Activated naive CD4-positive, alpha-beta T cell treated with anti-CD3 and anti-CD28 coated beads, Interleukin-2, amount 10 ng/mL, durations not matched to agents 7 days and 5 days (primary cell): ENCODE measurements at regions not wholly inside any gene's neighbourhood (a gene's known extent, or its start where the extent isn't known, plus 50 kb on each side); places are given as distances from the start of the nearest gene placed in this dataset.

Experiments
- CTCF ChIA-PET: fragments of 350-600 bp; sonication (Branson Sonifier 250); formaldehyde crosslinking; loops from one replicate; lab custom pipeline; 2021; ENCODE audit warnings: antibody characterized with exemption; lab: Charles Lee
- DNase-seq: peaks from one replicate; pipeline ENCODE4 v3.0.0-alpha.2; 2020
- H3K27ac Mint-ChIP-seq: one replicate; pipeline ENCODE4 v1.8.0; 2021; ENCODE audit warnings: mild to moderate bottlenecking, moderate library complexity, mixed read lengths
- H3K27me3 Mint-ChIP-seq: one replicate; pipeline ENCODE4 v1.8.0; 2021; ENCODE audit warnings: mild to moderate bottlenecking, mixed read lengths
- H3K36me3 Mint-ChIP-seq: one replicate; pipeline ENCODE4 v1.8.0; 2021; ENCODE audit warnings: mixed read lengths
- H3K4me1 Mint-ChIP-seq: one replicate; pipeline ENCODE4 v1.8.0; 2021; ENCODE audit warnings: mixed read lengths
- H3K4me3 Mint-ChIP-seq: one replicate; pipeline ENCODE4 v1.8.0; 2021; ENCODE audit warnings: mild to moderate bottlenecking, moderate library complexity, mixed read lengths
- H3K9me3 Mint-ChIP-seq: one replicate; pipeline ENCODE4 v1.8.0; 2021; ENCODE audit warnings: mixed read lengths

- Mint-ChIP-seq H3K4me1 (no peaks in the 10 kb centered on the region), H3K4me3 (no peak overlapping the region), H3K36me3 (no peaks in the 10 kb centered on the region), H3K27me3 (no peaks in the 10 kb centered on the region), H3K27ac (no peak overlapping the region), H3K9me3 (no peaks in the 10 kb centered on the region)
- DNase-seq = no peak
- CTCF ChIA-PET = no interaction called here
Observed at GRCh38 chr4:1492651-1493539, 86.7 kb upstream of the NKX1-1 start.

- CTCF ChIA-PET = no interaction called here
- H3K27ac Mint-ChIP-seq = no peak overlapping the region
Observed at GRCh38 chr4:1492142-1492457, 85.9 kb upstream of the NKX1-1 start.

GRCh38 chr4:1491328-1492141 lies 85.3 kb upstream of the NKX1-1 start:
- H3K4me3 Mint-ChIP-seq = no peak overlapping the region

More at GRCh38 chr4:1492142-1492457, 85.9 kb upstream of the NKX1-1 start:
- no peaks in the 10 kb centered on the region for H3K4me1 Mint-ChIP-seq
- DNase-seq = peak; percentile 8
- no peak overlapping the region for H3K4me3 Mint-ChIP-seq
- peaks cover 5% of the 10 kb centered on the region for H3K27me3 Mint-ChIP-seq
- peaks cover 6% of the 10 kb centered on the region for H3K9me3 Mint-ChIP-seq
- no peaks in the 10 kb centered on the region for H3K36me3 Mint-ChIP-seq

DNA sequence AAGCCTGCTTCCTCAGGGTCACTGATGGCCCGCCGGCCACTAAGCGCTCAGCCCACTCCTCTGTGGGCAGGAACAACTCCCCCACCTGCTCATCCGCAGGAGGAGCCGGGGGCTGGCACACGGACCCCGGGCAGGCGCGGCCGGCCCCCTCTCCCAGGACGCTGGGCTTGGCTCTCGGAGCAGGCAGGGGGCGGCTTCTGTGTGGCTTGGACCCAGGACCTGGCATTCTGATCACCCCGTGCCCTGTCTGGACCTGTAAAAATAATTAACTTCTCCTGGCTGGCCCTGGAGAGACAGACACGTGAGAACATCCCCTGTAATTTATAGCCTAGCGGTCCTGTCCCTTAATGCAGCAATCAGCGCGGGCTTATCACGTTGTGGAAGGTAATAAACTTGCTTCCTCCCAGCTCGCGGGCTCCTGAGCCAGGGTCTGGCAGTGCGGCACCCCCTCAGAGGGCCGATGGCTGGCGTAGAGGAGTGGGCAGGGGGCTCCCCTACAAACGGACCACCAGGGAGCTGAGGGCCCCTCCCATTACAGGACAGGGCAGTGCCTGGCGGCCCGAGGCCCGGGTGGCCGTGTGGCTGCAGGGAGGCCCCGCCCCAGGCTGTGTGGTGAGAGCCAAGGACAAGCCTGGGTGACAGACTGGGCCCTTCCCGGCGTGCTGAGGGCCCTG lies 84.5 kb upstream of the NKX1-1 start:
- CTCF ChIA-PET = no interaction called here
- Mint-ChIP-seq H3K27ac (no peak overlapping the region), H3K4me1 (no peaks in the 10 kb centered on the region)

More at GRCh38 chr4:1491328-1492141, 85.3 kb upstream of the NKX1-1 start:
- CTCF ChIA-PET = no interaction called here
- Mint-ChIP-seq H3K36me3 (no peaks in the 10 kb centered on the region), H3K4me1 (no peaks in the 10 kb centered on the region), H3K27ac (no peak overlapping the region), H3K27me3 (peaks cover 6% of the 10 kb centered on the region), H3K9me3 (peaks cover 9% of the 10 kb centered on the region)
- no peak for DNase-seq

DNA sequence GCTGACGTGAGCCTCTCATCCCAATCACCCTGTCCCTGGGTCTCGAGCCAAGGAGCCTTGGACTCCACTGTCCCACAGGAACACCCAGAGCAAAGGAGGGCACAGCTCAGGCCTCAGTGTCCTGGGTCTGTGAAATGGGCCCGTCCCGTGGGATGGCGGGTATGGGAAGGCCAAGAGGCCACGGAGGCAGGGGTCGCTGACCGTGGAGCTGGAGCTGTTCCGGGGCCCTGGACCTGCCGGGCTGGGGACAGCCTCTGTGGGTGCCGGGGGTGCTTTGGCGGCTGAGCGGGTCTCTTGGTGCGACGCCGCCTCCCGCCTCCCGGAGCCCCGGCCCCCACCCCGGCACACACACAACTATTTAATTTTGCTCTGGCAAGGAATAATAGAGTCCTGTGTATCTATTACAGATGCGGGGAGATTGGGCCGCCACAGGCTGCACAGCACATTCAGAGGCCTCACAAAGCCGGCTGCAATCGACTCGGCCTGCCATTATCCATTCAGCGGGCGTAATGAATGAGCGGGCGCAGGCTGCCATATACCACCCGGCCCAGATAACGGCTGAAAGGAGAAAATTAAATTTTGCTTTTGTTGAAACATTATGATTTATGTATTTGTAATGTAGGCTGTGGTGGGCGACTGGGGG lies 83.9 kb upstream of the NKX1-1 start:
- peaks cover 6% of the 10 kb centered on the region for H3K27me3 Mint-ChIP-seq
- no peak for DNase-seq
- peaks cover 20% of the 10 kb centered on the region for H3K9me3 Mint-ChIP-seq
- CTCF ChIA-PET = no interaction called here
- H3K27ac Mint-ChIP-seq = no peak overlapping the region
- H3K4me1 Mint-ChIP-seq = no peaks in the 10 kb centered on the region
- peaks cover 3% of the 10 kb centered on the region for H3K36me3 Mint-ChIP-seq
- H3K4me3 Mint-ChIP-seq = no peak overlapping the region

More for the DNA sequence above, 84.5 kb upstream of the NKX1-1 start:
- Mint-ChIP-seq H3K27me3 (peaks cover 6% of the 10 kb centered on the region), H3K4me3 (no peak overlapping the region), H3K36me3 (no peaks in the 10 kb centered on the region), H3K9me3 (peaks cover 15% of the 10 kb centered on the region)
- DNase-seq = no peak

- peaks cover 3% of the 10 kb centered on the region for H3K36me3 Mint-ChIP-seq
- H3K27ac Mint-ChIP-seq = no peak overlapping the region
- H3K27me3 Mint-ChIP-seq = peaks cover 6% of the 10 kb centered on the region
- CTCF ChIA-PET = no interaction called here
- no peak for DNase-seq
- H3K4me3 Mint-ChIP-seq = no peak overlapping the region
- H3K9me3 Mint-ChIP-seq = peaks cover 23% of the 10 kb centered on the region
- no peaks in the 10 kb centered on the region for H3K4me1 Mint-ChIP-seq
Observed at GRCh38 chr4:1489639-1489995, 83.4 kb upstream of the NKX1-1 start.

DNA sequence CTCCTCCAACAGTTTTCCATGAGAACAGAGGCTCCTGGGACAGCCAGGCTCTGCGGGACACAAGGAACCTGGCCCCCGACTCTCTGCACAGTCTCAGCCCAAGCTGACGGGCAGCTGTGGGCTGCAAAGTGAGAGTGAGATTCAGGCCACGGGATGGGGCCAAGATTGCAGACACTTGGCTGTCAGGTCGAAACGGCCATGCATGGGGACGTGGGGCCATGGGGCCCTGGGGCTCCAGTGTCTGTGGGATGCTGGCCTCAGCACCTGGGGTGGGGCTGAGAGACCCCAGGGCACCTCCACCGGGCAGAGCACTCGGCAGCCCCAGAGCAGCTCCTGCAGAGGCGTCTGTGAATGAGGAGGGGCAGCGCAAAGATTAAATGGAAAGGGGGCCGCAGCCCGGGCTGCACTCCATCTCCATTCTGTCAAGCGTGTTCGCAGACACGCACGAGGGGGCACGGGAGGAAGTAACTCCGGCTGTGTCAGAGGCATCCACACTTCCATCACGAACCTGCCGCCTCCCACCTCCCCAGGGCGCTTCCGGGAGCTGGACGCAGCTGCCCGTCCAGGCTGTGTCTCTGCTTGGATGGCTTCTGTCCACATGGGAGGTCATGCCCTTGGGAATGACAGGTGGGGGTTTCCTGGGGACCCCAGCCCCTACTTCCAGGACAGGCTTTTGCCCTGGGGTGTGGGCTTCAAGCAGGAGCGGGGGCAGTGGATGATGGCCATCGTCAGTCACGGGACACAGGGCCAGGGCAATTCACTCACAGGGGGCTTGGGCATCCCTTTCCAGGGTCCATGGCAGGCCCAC lies 82.8 kb upstream of the NKX1-1 start:
- DNase-seq = no peak
- Mint-ChIP-seq H3K27ac (no peak overlapping the region), H3K4me1 (no peaks in the 10 kb centered on the region), H3K9me3 (peaks cover 27% of the 10 kb centered on the region), H3K36me3 (peaks cover 3% of the 10 kb centered on the region), H3K27me3 (peaks cover 10% of the 10 kb centered on the region), H3K4me3 (no peak overlapping the region)
- CTCF ChIA-PET = interaction anchor here (1.4 kb wide), 1 partner anchor 25 kb away, joined by 6 read pairs; no protein-coding TSS in a partner anchor

- Mint-ChIP-seq H3K9me3 (peaks cover 27% of the 10 kb centered on the region), H3K36me3 (peaks cover 3% of the 10 kb centered on the region), H3K4me3 (no peak overlapping the region), H3K4me1 (no peaks in the 10 kb centered on the region), H3K27me3 (peaks cover 10% of the 10 kb centered on the region), H3K27ac (no peak overlapping the region)
- CTCF ChIA-PET = interaction anchor here (1.4 kb wide), 1 partner anchor 25 kb away, joined by 6 read pairs; no protein-coding TSS in a partner anchor
- DNase-seq = no peak
Observed at GRCh38 chr4:1488357-1488756, 82.1 kb upstream of the NKX1-1 start.

- H3K27me3 Mint-ChIP-seq = peaks cover 10% of the 10 kb centered on the region
Observed at GRCh38 chr4:1487761-1488160, 81.5 kb upstream of the NKX1-1 start.

DNA sequence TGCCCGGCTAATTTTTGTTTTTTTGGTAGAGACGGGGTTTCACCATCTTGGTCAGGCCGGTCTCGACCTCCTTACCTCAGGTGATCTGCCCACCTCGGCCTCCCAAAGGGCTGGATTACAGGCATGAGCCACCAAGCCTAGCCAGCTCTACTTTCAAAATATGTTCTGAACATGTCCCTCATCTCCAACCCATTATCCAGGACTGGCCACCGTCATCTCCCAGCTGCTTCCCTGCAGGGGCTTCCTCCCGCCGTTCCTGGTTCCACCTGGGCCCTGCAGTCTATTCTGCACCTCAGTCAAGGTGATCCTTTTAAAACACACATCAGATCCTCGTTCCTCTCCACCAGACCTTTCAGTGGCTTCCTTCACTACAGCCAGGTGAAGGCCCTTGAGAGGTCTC lies 80.9 kb upstream of the NKX1-1 start:
- CTCF ChIA-PET = interaction anchor here (1.4 kb wide), 1 partner anchor 26 kb away, joined by 6 read pairs; no protein-coding TSS in a partner anchor
- DNase-seq = no peak
- no peak overlapping the region for H3K27ac Mint-ChIP-seq
- no peaks in the 10 kb centered on the region for H3K4me1 Mint-ChIP-seq
- peaks cover 27% of the 10 kb centered on the region for H3K9me3 Mint-ChIP-seq
- H3K36me3 Mint-ChIP-seq = peaks cover 3% of the 10 kb centered on the region
- peaks cover 10% of the 10 kb centered on the region for H3K27me3 Mint-ChIP-seq
- H3K4me3 Mint-ChIP-seq = no peak overlapping the region

More at GRCh38 chr4:1487761-1488160, 81.5 kb upstream of the NKX1-1 start:
- CTCF ChIA-PET = interaction anchor here (1.4 kb wide), 1 partner anchor 26 kb away, joined by 6 read pairs; no protein-coding TSS in a partner anchor
- Mint-ChIP-seq H3K9me3 (peaks cover 27% of the 10 kb centered on the region), H3K36me3 (peaks cover 3% of the 10 kb centered on the region), H3K4me3 (no peak overlapping the region), H3K4me1 (no peaks in the 10 kb centered on the region), H3K27ac (no peak overlapping the region)
- DNase-seq = no peak

GRCh38 chr4:1485280-1485679 lies 79.0 kb upstream of the NKX1-1 start:
- H3K36me3 Mint-ChIP-seq = peaks cover 3% of the 10 kb centered on the region
- H3K9me3 Mint-ChIP-seq = peaks cover 28% of the 10 kb centered on the region
- CTCF ChIA-PET = no interaction called here
- H3K4me1 Mint-ChIP-seq = no peaks in the 10 kb centered on the region
- no peak overlapping the region for H3K4me3 Mint-ChIP-seq
- peaks cover 10% of the 10 kb centered on the region for H3K27me3 Mint-ChIP-seq
- H3K27ac Mint-ChIP-seq = no peak overlapping the region
- no peak for DNase-seq

DNA sequence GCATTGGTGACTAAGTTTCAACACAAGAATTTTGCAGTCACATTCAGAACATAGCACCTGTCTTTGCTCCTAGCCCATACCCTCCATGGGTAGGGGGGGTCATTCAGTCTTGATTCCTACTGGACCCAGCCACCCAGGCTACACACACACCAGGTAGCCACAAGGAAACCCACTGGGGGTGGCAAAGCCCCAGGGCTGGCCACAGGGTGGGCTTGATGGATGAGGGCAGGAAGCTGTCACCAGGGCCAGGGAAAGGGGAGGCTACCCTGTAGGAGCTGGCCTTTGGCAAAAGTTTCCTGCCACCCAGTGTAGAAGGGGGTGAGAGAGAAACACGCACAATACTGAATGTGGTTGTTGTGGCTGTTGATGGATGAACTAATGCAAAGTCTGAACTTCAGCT lies 74.5 kb upstream of the NKX1-1 start:
- DNase-seq = no peak
- no peak overlapping the region for H3K27ac Mint-ChIP-seq
- H3K36me3 Mint-ChIP-seq = peaks cover 3% of the 10 kb centered on the region
- CTCF ChIA-PET = no interaction called here
- H3K9me3 Mint-ChIP-seq = peaks cover 15% of the 10 kb centered on the region
- H3K27me3 Mint-ChIP-seq = peaks cover 4% of the 10 kb centered on the region
- H3K4me3 Mint-ChIP-seq = no peak overlapping the region
- no peaks in the 10 kb centered on the region for H3K4me1 Mint-ChIP-seq

DNA sequence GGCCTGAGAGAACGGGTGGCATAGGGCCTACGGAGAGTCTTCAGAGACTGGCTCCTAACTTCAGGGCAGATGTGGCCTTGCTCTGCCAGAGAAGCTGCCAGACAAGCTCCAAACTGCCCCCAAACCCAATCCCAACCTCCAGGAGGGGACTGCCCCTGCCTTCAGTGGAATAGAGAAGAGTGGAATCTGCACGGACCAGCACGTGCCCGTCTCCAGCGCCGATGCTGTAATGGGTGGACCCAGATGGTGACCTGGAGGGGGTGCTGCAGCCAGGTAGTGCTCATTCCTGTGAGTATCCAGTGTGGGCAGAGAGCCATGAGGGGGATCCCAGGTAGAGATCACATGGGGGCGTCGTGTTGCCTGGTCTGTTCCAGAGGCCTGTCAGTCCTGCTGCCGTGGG lies 73.2 kb upstream of the NKX1-1 start:
- peaks cover 4% of the 10 kb centered on the region for H3K27me3 Mint-ChIP-seq
- CTCF ChIA-PET = no interaction called here
- no peak for DNase-seq
- H3K36me3 Mint-ChIP-seq = no peaks in the 10 kb centered on the region
- H3K4me3 Mint-ChIP-seq = no peak overlapping the region
- no peaks in the 10 kb centered on the region for H3K4me1 Mint-ChIP-seq
- no peak overlapping the region for H3K27ac Mint-ChIP-seq
- H3K9me3 Mint-ChIP-seq = peaks cover 5% of the 10 kb centered on the region
